Colonic mucosa (tissue), 4 donors: ENCODE measurements at regions not wholly inside any gene's neighbourhood (a gene's known extent, or its start where the extent isn't known, plus 50 kb on each side); places are given as distances from the start of the nearest gene placed in this dataset.

Experiments used
- DNase-seq: peaks from one replicate; pipeline ENCODE4 v3.0.0-alpha.2; 2020
- H3K27ac ChIP-seq: fragments of 200-600 bp; one replicate; pipeline ENCODE4 v1.8.0; 2021
- H3K27me3 ChIP-seq: fragments of 200-600 bp; one replicate; pipeline ENCODE4 v1.8.0; 2021
- H3K36me3 ChIP-seq: fragments of 200-600 bp; one replicate; pipeline ENCODE4 v1.8.0; 2021
- H3K4me1 ChIP-seq: fragments of 200-600 bp; one replicate; pipeline ENCODE4 v1.8.0; 2021; ENCODE audit warnings: mild to moderate bottlenecking
- H3K4me3 ChIP-seq: fragments of 200-600 bp; one replicate; pipeline ENCODE4 v1.8.0; 2021
- H3K9ac ChIP-seq, 2 donors: one replicate each; pipeline ENCODE4 v1.7.0; 2013; ENCODE audit warnings: control low read depth in 2 of 2, low read depth in 2 of 2, low read length in 2 of 2
- H3K9me3 ChIP-seq: fragments of 200-600 bp; one replicate; pipeline ENCODE4 v1.8.0; 2021
- CTCF ChIP-seq: fragments of 200-600 bp; IDR thresholded peaks from one replicate; pipeline ENCODE4 v1.8.0; 2022; ENCODE audit warnings: antibody characterized with exemption, mild to moderate bottlenecking
- intact Hi-C: fragments of 100-400 bp; cut with DNase I; formaldehyde crosslinking; loops from one replicate; pipeline ENCODE4 v1.14.1; 2022
- donor health status: healthy.
- donor health status: DM: no; HTN: no; CAD: no.
- donor health status: DM: no; HTN: no; CAD: no.

GRCh38 chr11:11697796-11698195 is 76.0 kb upstream of the GALNT18 start:
- H3K4me1 ChIP-seq: no peaks in the 10 kb centered on the region
- intact Hi-C loops: no loop called here

GRCh38 chr11:11691296-11692151 is 69.7 kb upstream of the GALNT18 start:
- Histone ChIP-seq H3K27ac (no peak overlapping the region), H3K4me1 (no peaks in the 10 kb centered on the region), H3K9me3 (no peaks in the 10 kb centered on the region), H3K27me3 (no peaks in the 10 kb centered on the region), H3K4me3 (no peak overlapping the region), H3K36me3 (no peaks in the 10 kb centered on the region), H3K9ac (no peak overlapping the region)
- DNase-seq: no peak
- no peak for TF ChIP-seq CTCF
- intact Hi-C loops: no loop called here

More at GRCh38 chr11:11697796-11698195, 76.0 kb upstream of the GALNT18 start:
- no peak for TF ChIP-seq CTCF
- Histone ChIP-seq H3K27me3 (no peaks in the 10 kb centered on the region), H3K36me3 (no peaks in the 10 kb centered on the region), H3K27ac (no peak overlapping the region), H3K9me3 (no peaks in the 10 kb centered on the region), H3K9ac (no peak overlapping the region), H3K4me3 (no peak overlapping the region)
- DNase-seq: no peak

GRCh38 chr11:11681536-11681935 is 59.7 kb upstream of the GALNT18 start:
- DNase-seq: no peak
- H3K4me1 ChIP-seq: no peaks in the 10 kb centered on the region
- H3K27ac ChIP-seq: no peak overlapping the region
- no peak overlapping the region for H3K9ac ChIP-seq
- TF ChIP-seq CTCF: no peak
- intact Hi-C loops: no loop called here
- no peaks in the 10 kb centered on the region for H3K27me3 ChIP-seq
- no peaks in the 10 kb centered on the region for H3K9me3 ChIP-seq
- H3K36me3 ChIP-seq: no peaks in the 10 kb centered on the region
- no peak overlapping the region for H3K4me3 ChIP-seq

- no peak for TF ChIP-seq CTCF
- H3K27me3 ChIP-seq: no peaks in the 10 kb centered on the region
- intact Hi-C loops: no loop called here
These were observed 56.0 kb upstream of the GALNT18 start for GRCh38 chr11:11677672-11678356.

GRCh38 chr11:11675671-11676181 is 53.9 kb upstream of the GALNT18 start:
- Histone ChIP-seq H3K27me3 (no peaks in the 10 kb centered on the region), H3K9me3 (no peaks in the 10 kb centered on the region), H3K4me3 (no peak overlapping the region), H3K36me3 (no peaks in the 10 kb centered on the region), H3K4me1 (no peaks in the 10 kb centered on the region), H3K27ac (no peak overlapping the region), H3K9ac (no peak overlapping the region)
- no peak for DNase-seq
- TF ChIP-seq CTCF: no peak
- intact Hi-C loops: no loop called here

More at GRCh38 chr11:11677672-11678356, 56.0 kb upstream of the GALNT18 start:
- no peak overlapping the region for H3K9ac ChIP-seq
- H3K27ac ChIP-seq: no peak overlapping the region
- H3K9me3 ChIP-seq: no peaks in the 10 kb centered on the region
- no peaks in the 10 kb centered on the region for H3K36me3 ChIP-seq
- H3K4me3 ChIP-seq: no peak overlapping the region
- DNase-seq: no peak
- no peaks in the 10 kb centered on the region for H3K4me1 ChIP-seq
